ENCODE measurements at regions not wholly inside any gene's neighbourhood (a gene's known extent, or its start where the extent isn't known, plus 50 kb on each side); places are given as distances from the start of the nearest gene placed in this dataset.

DNA sequence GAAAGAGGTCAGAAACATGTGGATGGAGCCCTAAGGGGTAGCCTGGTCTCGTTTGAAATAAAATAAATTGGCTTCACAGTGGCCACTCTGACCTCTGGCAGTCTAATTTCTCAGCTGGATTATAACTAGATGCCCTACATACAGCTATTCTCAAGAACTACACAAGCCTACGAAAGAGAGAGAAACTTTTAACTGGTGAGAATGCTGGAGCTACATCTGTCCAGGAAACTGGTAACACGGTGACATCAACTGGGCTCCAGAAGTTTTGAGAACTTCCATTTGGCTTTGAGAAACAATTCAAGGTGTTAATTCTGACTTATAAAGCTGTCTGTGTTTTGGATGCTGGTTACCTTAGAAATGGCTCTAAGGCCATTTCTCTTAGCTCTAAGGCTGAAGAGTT is 187.3 kb upstream of the TENT5A start:
- TF ChIP-seq, protein P1, sequence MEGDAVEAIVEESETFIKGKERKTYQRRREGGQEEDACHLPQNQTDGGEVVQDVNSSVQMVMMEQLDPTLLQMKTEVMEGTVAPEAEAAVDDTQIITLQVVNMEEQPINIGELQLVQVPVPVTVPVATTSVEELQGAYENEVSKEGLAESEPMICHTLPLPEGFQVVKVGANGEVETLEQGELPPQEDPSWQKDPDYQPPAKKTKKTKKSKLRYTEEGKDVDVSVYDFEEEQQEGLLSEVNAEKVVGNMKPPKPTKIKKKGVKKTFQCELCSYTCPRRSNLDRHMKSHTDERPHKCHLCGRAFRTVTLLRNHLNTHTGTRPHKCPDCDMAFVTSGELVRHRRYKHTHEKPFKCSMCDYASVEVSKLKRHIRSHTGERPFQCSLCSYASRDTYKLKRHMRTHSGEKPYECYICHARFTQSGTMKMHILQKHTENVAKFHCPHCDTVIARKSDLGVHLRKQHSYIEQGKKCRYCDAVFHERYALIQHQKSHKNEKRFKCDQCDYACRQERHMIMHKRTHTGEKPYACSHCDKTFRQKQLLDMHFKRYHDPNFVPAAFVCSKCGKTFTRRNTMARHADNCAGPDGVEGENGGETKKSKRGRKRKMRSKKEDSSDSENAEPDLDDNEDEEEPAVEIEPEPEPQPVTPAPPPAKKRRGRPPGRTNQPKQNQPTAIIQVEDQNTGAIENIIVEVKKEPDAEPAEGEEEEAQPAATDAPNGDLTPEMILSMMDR (IDR thresholded peaks at IDR 0.05), result no peak
- no peak for TF ChIP-seq POLR2A (IDR thresholded peaks at IDR 0.05)
